MCF 10A (cell line): ENCODE measurements at regions not wholly inside any gene's neighbourhood (a gene's known extent, or its start where the extent isn't known, plus 50 kb on each side); places are given as distances from the start of the nearest gene placed in this dataset.

ENCODE experiments used
- BruUV-seq: library from RNA; stranded (reverse); fragments of 400-500 nt; replicated peaks from 2 replicates; lab custom pipeline; 2021; lab: Mats Ljungman, UMichigan
- CTCF ChIA-PET: fragments of 300-600 bp; sonication (Branson Sonifier 250); formaldehyde crosslinking; extraction: SDS; loops from one replicate; lab custom pipeline; 2021; ENCODE audit warnings: antibody characterized with exemption, inconsistent platforms; lab: Yijun Ruan, JAX
- POLR2A ChIA-PET: fragments of 300-600, 350-650 bp; sonication (Branson Sonifier 250); formaldehyde crosslinking; extraction: SDS; loops from one replicate; lab custom pipeline; 2020; ENCODE audit warnings: antibody characterized with exemption, inconsistent platforms; lab: Yijun Ruan, JAX
- DNase-seq: peaks from one replicate; pipeline ENCODE4 v3.0.0-alpha.2; 2018; ENCODE audit not compliant: unreplicated experiment
- H3K27ac Mint-ChIP-seq: one replicate; pipeline ENCODE4 v1.8.0; 2022; ENCODE audit warnings: mild to moderate bottlenecking, low read depth, mixed read lengths; ENCODE audit not compliant: unreplicated experiment
- H3K27me3 Mint-ChIP-seq: one replicate; pipeline ENCODE4 v1.8.0; 2022; ENCODE audit warnings: mixed read lengths; ENCODE audit not compliant: insufficient read depth, unreplicated experiment
- H3K36me3 Mint-ChIP-seq: one replicate; pipeline ENCODE4 v1.8.0; 2022; ENCODE audit warnings: mild to moderate bottlenecking, moderate library complexity, mixed read lengths; ENCODE audit not compliant: insufficient read depth, unreplicated experiment
- H3K4me1 Mint-ChIP-seq: one replicate; pipeline ENCODE4 v1.8.0; 2022; ENCODE audit warnings: mixed read lengths; ENCODE audit not compliant: insufficient read depth, unreplicated experiment
- H3K4me3 Mint-ChIP-seq: one replicate; pipeline ENCODE4 v1.8.0; 2022; ENCODE audit warnings: mild to moderate bottlenecking, moderate library complexity, mixed read lengths; ENCODE audit not compliant: unreplicated experiment
- H3K9me3 Mint-ChIP-seq: one replicate; pipeline ENCODE4 v1.8.0; 2022; ENCODE audit warnings: mixed read lengths; ENCODE audit not compliant: unreplicated experiment
- CTCF ChIP-seq: fragments of 200-600 bp; IDR thresholded peaks from one replicate; pipeline ENCODE4 v1.8.0; 2022; ENCODE audit warnings: antibody characterized with exemption, mild to moderate bottlenecking; ENCODE audit not compliant: unreplicated experiment
- intact Hi-C: fragments of 100-400 bp; cut with micrococcal nuclease; formaldehyde crosslinking; loops from 2 replicates; pipeline ENCODE4 v1.14.1; 2022

- Mint-ChIP-seq H3K36me3 (no peaks in the 10 kb centered on the region), H3K4me3 (no peak overlapping the region), H3K27ac (no peak overlapping the region), H3K4me1 (no peaks in the 10 kb centered on the region), H3K9me3 (peaks cover 9% of the 10 kb centered on the region), H3K27me3 (no peaks in the 10 kb centered on the region)
- POLR2A ChIA-PET = no interaction called here
- TF ChIP-seq CTCF = no peak
- intact Hi-C loops = no loop called here
- CTCF ChIA-PET = no interaction called here
- no peak for DNase-seq
- no TSS peak for BruUV-seq
Measured at GRCh38 chr16:62963846-62964245, 927.6 kb upstream of the CDH8 start.

- POLR2A ChIA-PET = no interaction called here
- Mint-ChIP-seq H3K9me3 (no peaks in the 10 kb centered on the region), H3K36me3 (no peaks in the 10 kb centered on the region), H3K4me3 (no peak overlapping the region), H3K4me1 (no peaks in the 10 kb centered on the region), H3K27me3 (no peaks in the 10 kb centered on the region), H3K27ac (no peak overlapping the region)
- intact Hi-C loops = no loop called here
- DNase-seq = no peak
- TF ChIP-seq CTCF = no peak
- CTCF ChIA-PET = interaction anchor here (0.6 kb wide), 1 partner anchor 13 kb away, joined by 3 read pairs; no protein-coding TSS in a partner anchor
- BruUV-seq = no TSS peak
Measured at GRCh38 chr16:62955033-62955349, 918.8 kb upstream of the CDH8 start.

- Mint-ChIP-seq H3K4me1 (no peaks in the 10 kb centered on the region), H3K9me3 (peaks cover 1% of the 10 kb centered on the region), H3K36me3 (no peaks in the 10 kb centered on the region), H3K4me3 (no peak overlapping the region), H3K27ac (no peak overlapping the region), H3K27me3 (no peaks in the 10 kb centered on the region)
- DNase-seq = no peak
- intact Hi-C loops = no loop called here
- no peak for TF ChIP-seq CTCF
- CTCF ChIA-PET = no interaction called here
- POLR2A ChIA-PET = no interaction called here
- no TSS peak for BruUV-seq
Measured at GRCh38 chr16:62954144-62955032, 918.1 kb upstream of the CDH8 start.

- no peaks in the 10 kb centered on the region for H3K36me3 Mint-ChIP-seq
- BruUV-seq = no TSS peak
- ChIA-PET CTCF (no interaction called here), POLR2A (no interaction called here)
- no peak overlapping the region for H3K27ac Mint-ChIP-seq
- intact Hi-C loops = no loop called here
- H3K27me3 Mint-ChIP-seq = peaks cover 11% of the 10 kb centered on the region
- H3K9me3 Mint-ChIP-seq = peaks cover 11% of the 10 kb centered on the region
- no peak for DNase-seq
- no peak overlapping the region for H3K4me3 Mint-ChIP-seq
- no peak for TF ChIP-seq CTCF
- no peaks in the 10 kb centered on the region for H3K4me1 Mint-ChIP-seq
Measured at GRCh38 chr16:62950351-62950750, 914.1 kb upstream of the CDH8 start.
